ENCODE measurements at regions not wholly inside any gene's neighbourhood (a gene's known extent, or its start where the extent isn't known, plus 50 kb on each side); places are given as distances from the start of the nearest gene placed in this dataset.
A peak's percentile ranks its signal among the peaks of the same experiment; 100 is the strongest.

DNA sequence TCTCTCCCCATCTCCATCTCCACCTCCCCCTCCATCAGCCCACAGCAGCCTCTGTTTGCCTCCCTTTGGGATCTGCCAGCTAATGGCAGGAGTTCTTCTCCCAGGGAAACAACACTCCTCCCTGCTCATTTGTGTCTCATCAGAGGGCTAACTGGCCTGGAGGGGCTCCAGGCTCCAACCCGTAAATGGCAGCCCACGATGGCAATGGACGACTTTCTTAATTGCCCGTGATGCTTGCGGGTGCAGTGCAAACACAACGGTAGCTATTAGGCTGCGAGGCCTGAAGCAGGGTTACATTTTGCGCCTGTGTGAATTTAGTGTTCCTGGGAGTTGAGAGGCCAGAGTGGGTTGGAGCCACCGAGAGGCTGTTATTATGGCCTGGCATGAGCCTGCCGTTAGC, 285.1 kb downstream of the TNS1 start:
- Histone ChIP-seq H3K27me3 (replicated peaks) (no peaks in the 10 kb centered on the region), H3K4me3 (ENCODE audit: low read depth, low read length) (no peak overlapping the region), H3K36me3 (replicated peaks) (no peaks in the 10 kb centered on the region), H3K27ac (no peak overlapping the region)
- TF ChIP-seq, protein P1, sequence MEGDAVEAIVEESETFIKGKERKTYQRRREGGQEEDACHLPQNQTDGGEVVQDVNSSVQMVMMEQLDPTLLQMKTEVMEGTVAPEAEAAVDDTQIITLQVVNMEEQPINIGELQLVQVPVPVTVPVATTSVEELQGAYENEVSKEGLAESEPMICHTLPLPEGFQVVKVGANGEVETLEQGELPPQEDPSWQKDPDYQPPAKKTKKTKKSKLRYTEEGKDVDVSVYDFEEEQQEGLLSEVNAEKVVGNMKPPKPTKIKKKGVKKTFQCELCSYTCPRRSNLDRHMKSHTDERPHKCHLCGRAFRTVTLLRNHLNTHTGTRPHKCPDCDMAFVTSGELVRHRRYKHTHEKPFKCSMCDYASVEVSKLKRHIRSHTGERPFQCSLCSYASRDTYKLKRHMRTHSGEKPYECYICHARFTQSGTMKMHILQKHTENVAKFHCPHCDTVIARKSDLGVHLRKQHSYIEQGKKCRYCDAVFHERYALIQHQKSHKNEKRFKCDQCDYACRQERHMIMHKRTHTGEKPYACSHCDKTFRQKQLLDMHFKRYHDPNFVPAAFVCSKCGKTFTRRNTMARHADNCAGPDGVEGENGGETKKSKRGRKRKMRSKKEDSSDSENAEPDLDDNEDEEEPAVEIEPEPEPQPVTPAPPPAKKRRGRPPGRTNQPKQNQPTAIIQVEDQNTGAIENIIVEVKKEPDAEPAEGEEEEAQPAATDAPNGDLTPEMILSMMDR (IDR thresholded peaks at IDR 0.05; ENCODE audit: low read depth, low read length, missing control alignments), result no peak
- in situ Hi-C loops (cut with HindIII; ENCODE audit: low pct_ligation_motif_present, low sequenced_read_pairs), result no loop called here
- DNase-seq, result no peak

DNA sequence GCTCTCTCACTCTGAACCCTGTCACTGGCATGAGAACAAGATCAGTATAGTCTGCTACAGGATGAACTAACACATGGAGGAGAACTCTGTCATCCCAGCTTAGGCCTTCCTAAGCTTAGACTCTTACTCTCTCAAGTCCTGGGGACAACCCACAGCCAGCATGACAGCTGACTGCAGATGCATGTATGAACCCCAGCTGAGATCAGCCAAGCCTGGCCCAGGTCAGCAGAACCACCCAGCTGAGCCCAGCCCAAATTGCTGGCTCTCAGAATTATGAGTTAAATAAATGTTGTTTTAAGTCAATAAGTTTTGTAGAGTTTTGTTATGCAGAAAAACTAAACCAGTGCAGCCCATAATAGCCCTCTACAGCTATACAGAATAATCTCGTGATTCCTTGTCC, 287.3 kb downstream of the TNS1 start:
- Histone ChIP-seq H3K36me3 (replicated peaks) (no peaks in the 10 kb centered on the region), H3K27ac (no peak overlapping the region), H3K27me3 (replicated peaks) (no peaks in the 10 kb centered on the region), H3K4me3 (ENCODE audit: low read depth, low read length) (no peak overlapping the region)
- in situ Hi-C loops (cut with HindIII; ENCODE audit: low pct_ligation_motif_present, low sequenced_read_pairs), result no loop called here
- TF ChIP-seq, protein P1 (IDR thresholded peaks at IDR 0.05; ENCODE audit: low read depth, low read length, missing control alignments), result no peak
- no peak for DNase-seq

DNA sequence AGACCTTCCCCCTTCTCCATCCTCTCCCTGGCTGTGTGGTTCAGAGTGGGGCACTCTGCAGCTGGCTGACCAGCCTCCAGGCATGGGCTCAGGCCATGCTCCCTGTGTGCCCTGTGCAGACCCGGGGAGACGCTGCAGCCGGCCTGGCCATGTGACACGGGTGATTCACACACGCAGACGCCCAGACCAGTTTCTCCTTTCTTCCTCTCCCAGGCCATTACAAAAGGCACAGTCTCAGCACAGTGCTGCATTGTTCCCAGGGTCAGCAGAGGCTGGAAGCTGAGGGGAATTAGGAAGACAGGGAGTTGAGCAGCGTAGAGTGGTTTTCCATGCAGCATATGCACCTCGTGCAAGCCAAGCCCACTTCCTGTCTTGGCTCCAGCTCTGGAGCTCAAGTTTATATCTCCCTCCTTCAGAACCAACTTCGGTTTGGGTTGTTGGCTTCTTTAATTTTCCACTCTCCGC, 288.5 kb downstream of the TNS1 start:
- in situ Hi-C loops (cut with HindIII; ENCODE audit: low pct_ligation_motif_present, low sequenced_read_pairs), result no loop called here
- TF ChIP-seq, protein P1 (IDR thresholded peaks at IDR 0.05; ENCODE audit: low read depth, low read length, missing control alignments), result no peak

DNA sequence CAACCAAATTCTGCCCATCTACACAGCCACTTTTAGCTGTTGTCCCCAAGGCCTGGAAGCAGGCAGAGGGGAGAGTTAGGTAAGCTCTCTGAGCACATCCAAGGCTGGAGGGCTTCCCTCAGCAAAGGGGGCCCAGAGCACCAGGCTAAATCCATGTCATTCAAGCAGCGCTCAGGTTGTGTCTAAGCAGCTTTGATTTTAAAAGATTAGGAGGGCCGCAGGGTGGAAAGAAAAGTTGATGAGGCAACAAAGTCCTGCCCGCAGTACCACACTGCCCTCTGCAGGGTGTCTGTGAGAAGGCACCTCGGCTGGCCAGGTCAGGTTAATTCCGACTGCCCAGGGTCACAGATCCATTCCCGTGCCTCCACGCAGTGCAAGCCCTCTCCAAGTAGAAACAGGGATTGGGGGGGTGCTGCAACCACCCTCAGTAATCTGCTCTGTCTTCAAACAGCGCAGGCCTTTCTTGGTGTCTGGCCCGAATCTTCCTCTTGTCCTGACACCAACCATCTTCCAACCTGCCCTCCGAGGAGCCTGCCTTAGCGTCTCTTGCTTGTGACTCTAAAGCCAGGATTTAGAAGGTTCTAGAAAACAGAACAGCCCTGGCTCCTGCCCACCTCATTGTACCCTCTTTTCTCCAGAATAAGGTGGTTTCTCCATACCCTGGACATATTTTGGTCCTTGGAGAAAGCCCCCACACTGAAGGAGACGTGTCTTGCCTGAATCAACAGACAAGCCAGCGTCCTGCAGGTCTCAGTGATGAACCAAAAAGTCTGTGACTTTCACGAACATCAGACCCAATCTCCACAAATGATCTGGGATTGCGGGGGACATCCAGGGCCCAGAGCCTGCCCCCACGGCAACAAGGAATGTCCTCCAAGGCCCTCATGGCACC, 289.2 kb downstream of the TNS1 start:
- Histone ChIP-seq H3K27me3 (replicated peaks) (no peaks in the 10 kb centered on the region), H3K27ac (no peak overlapping the region), H3K36me3 (replicated peaks) (no peaks in the 10 kb centered on the region), H3K4me3 (ENCODE audit: low read depth, low read length) (no peak overlapping the region)
- in situ Hi-C loops (cut with HindIII; ENCODE audit: low pct_ligation_motif_present, low sequenced_read_pairs), result no loop called here
- peak; percentile 66 for DNase-seq
- TF ChIP-seq, protein P1 (IDR thresholded peaks at IDR 0.05; ENCODE audit: low read depth, low read length, missing control alignments), result peak; percentile 97

More for the DNA sequence above, 288.5 kb downstream of the TNS1 start:
- Histone ChIP-seq H3K27me3 (replicated peaks) (no peaks in the 10 kb centered on the region), H3K36me3 (replicated peaks) (no peaks in the 10 kb centered on the region), H3K27ac (no peak overlapping the region), H3K4me3 (ENCODE audit: low read depth, low read length) (no peak overlapping the region)
- DNase-seq, result peak; percentile 32

DNA sequence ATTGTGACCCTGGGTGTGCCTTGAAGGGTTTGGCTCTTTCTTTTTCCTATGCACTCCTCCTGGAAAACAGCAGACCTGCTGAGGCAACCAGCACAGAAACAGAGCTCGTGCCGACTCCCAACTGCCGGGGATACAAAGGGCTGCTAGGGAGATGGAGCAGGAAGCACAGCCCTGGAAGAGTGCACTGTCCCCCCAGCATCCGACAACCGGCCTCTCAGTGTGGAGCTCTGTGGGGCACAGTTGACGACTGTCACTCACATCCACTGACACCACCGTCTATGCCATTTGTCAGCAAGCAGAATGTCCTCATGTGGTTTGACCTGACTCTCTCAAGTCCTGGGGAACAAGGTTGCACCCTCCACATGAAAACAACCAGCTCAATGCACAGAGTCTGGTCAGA, 290.4 kb downstream of the TNS1 start:
- H3K4me3 ChIP-seq (ENCODE audit: low read depth, low read length), result no peak overlapping the region
- no peak for DNase-seq
- TF ChIP-seq, protein P1 (IDR thresholded peaks at IDR 0.05; ENCODE audit: low read depth, low read length, missing control alignments), result no peak
- in situ Hi-C loops (cut with HindIII; ENCODE audit: low pct_ligation_motif_present, low sequenced_read_pairs), result no loop called here
- no peaks in the 10 kb centered on the region for H3K27me3 ChIP-seq (replicated peaks)
- H3K36me3 ChIP-seq (replicated peaks), result no peaks in the 10 kb centered on the region
- no peak overlapping the region for H3K27ac ChIP-seq

Data from brain microvascular endothelial cell (primary cell).